H1 (cell line): ENCODE measurements at regions not wholly inside any gene's neighbourhood (a gene's known extent, or its start where the extent isn't known, plus 50 kb on each side); places are given as distances from the start of the nearest gene placed in this dataset.

Experiments used
- CBX5 ChIP-seq: fragments of 300-800, 300-1000 bp; sonication (generic); IDR thresholded peaks from 2 replicates; pipeline ENCODE4 v1.7.1; 2016; ENCODE audit warnings: antibody characterized with exemption, low read length, low read depth
- CEBPB ChIP-seq: IDR thresholded peaks from 2 replicates; pipeline ENCODE4 v1.6.1; 2012; ENCODE audit warnings: low read depth, low read length
- CTBP2 ChIP-seq: IDR thresholded peaks from 2 replicates; pipeline ENCODE4 v1.7.0; 2011; ENCODE audit warnings: borderline replicate concordance, mild to moderate bottlenecking, moderate library complexity, mixed read lengths, low read length; ENCODE audit not compliant: insufficient read depth, insufficient read length
- EP300 ChIP-seq, 2 experiments: IDR thresholded peaks; 1 replicate in 1 of 2; 2 replicates in 1 of 2; pipeline ENCODE4 v1.6.1; 2011 to 2012; ENCODE audit warnings: low read depth in 2 of 2, low read length in 2 of 2, mild to moderate bottlenecking in 2 of 2, borderline replicate concordance in 1 of 2, inconsistent platforms in 1 of 2, moderate library complexity in 1 of 2
- FOSL1 ChIP-seq: IDR thresholded peaks from 2 replicates; pipeline ENCODE4 v1.6.1; 2011; ENCODE audit warnings: mild to moderate bottlenecking, low read depth, low read length, moderate library complexity; ENCODE audit not compliant: insufficient read depth
- JUN ChIP-seq: IDR thresholded peaks from 2 replicates; pipeline ENCODE4 v1.6.1; 2011; ENCODE audit warnings: low read depth, mild to moderate bottlenecking, improper control_type of control experiment, low read length
- NANOG ChIP-seq: IDR thresholded peaks from 2 replicates; pipeline ENCODE4 v1.6.1; 2011; ENCODE audit warnings: low read length, low read depth, mild to moderate bottlenecking, inconsistent platforms; ENCODE audit not compliant: insufficient read depth, poor library complexity, severe bottlenecking
- RNF2 ChIP-seq: fragments of 200-900, 300-1000 bp; sonication (generic); IDR thresholded peaks from 2 replicates; pipeline ENCODE4 v1.7.1; 2016; ENCODE audit warnings: borderline replicate concordance, low read depth, mild to moderate bottlenecking, antibody characterized with exemption, low read length; ENCODE audit not compliant: poor library complexity, severe bottlenecking; ENCODE audit errors: missing control alignments

- 0 out of 2 replicates have a peak, but pooled peaks have one; percentile 3 for TF ChIP-seq JUN
- peak; percentile 60 for TF ChIP-seq NANOG
- TF ChIP-seq CTBP2: peak; percentile 41
- no peak for TF ChIP-seq CBX5
- TF ChIP-seq FOSL1: no peak
- no peak for TF ChIP-seq RNF2
- peak in 1 of 2 experiments; percentile 81; a peak in 1 of 3 replicates for TF ChIP-seq EP300 (IDR thresholded peaks at IDR 0.05; ENCODE audit: borderline replicate concordance in 1 of 2, low read depth in 2 of 2, low read length in 2 of 2)
- peak; percentile 51 for TF ChIP-seq CEBPB
- TF ChIP-seq, all 59 proteins: peak for 11
Measured at GRCh38 chr4:123785538-123785937, 388.9 kb downstream of the SPRY1 start (continued).
